WTC11 (cell line): ENCODE measurements at regions not wholly inside any gene's neighbourhood (a gene's known extent, or its start where the extent isn't known, plus 50 kb on each side); places are given as distances from the start of the nearest gene placed in this dataset.

Source experiments
- CREM ChIP-seq: sonication (generic); formaldehyde crosslinking; IDR thresholded peaks from 2 replicates; pipeline ENCODE4 v1.8.1; 2022; ENCODE audit warnings: mild to moderate bottlenecking, missing genetic modification reagents, moderate library complexity
- CTCF ChIP-seq: fragments of 200-600 bp; IDR thresholded peaks from 2 replicates; pipeline ENCODE4 v1.8.0; 2022; ENCODE audit warnings: antibody characterized with exemption
- TF ChIP-seq, protein P1 (sequence below): sonication (generic); formaldehyde crosslinking; IDR thresholded peaks from 2 replicates; pipeline ENCODE4 v1.8.0; 2023; ENCODE audit warnings: missing genetic modification reagents
- TF ChIP-seq, protein P2 (sequence below): sonication (generic); formaldehyde crosslinking; IDR thresholded peaks from 2 replicates; pipeline ENCODE4 v1.8.0; 2022; ENCODE audit warnings: mild to moderate bottlenecking, missing genetic modification reagents

- TF ChIP-seq, protein P1, sequence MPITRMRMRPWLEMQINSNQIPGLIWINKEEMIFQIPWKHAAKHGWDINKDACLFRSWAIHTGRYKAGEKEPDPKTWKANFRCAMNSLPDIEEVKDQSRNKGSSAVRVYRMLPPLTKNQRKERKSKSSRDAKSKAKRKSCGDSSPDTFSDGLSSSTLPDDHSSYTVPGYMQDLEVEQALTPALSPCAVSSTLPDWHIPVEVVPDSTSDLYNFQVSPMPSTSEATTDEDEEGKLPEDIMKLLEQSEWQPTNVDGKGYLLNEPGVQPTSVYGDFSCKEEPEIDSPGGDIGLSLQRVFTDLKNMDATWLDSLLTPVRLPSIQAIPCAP (CRISPR knock-in tag): no peak
- TF ChIP-seq CREM (CRISPR knock-in tag) (no peak), CTCF (no peak)
- TF ChIP-seq, protein P2, sequence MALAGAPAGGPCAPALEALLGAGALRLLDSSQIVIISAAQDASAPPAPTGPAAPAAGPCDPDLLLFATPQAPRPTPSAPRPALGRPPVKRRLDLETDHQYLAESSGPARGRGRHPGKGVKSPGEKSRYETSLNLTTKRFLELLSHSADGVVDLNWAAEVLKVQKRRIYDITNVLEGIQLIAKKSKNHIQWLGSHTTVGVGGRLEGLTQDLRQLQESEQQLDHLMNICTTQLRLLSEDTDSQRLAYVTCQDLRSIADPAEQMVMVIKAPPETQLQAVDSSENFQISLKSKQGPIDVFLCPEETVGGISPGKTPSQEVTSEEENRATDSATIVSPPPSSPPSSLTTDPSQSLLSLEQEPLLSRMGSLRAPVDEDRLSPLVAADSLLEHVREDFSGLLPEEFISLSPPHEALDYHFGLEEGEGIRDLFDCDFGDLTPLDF: no peak
Measured at GRCh38 chr18:78754311-78755043, 225.1 kb upstream of the SALL3 start.
